ENCODE measurements at regions not wholly inside any gene's neighbourhood (a gene's known extent, or its start where the extent isn't known, plus 50 kb on each side); places are given as distances from the start of the nearest gene placed in this dataset.

- Histone ChIP-seq H3K4me1 (ENCODE audit: control insufficient read depth in 4 of 4, insufficient read depth in 4 of 4, low read length in 3 of 4) (no peaks in the 10 kb centered on the region), H3K9me3 (ENCODE audit: control insufficient read depth in 4 of 4, low read length in 3 of 4) (peaks cover 0 to 5% (median 2%) of the 10 kb centered on the region in 4 donors), H3K27me3 (ENCODE audit: control insufficient read depth in 4 of 4, insufficient read depth in 4 of 4, low read length in 3 of 4) (peaks cover 0 to 4% (median 0%) of the 10 kb centered on the region in 4 donors), H3K27ac (ENCODE audit: low read depth in 1 of 2, low read length in 2 of 2) (no peak overlapping the region), H3K4me3 (ENCODE audit: low read depth in 1 of 3, low read length in 3 of 3) (no peak overlapping the region), H3K9ac (ENCODE audit: low read depth in 1 of 2, low read length in 2 of 2) (no peak overlapping the region), H3K36me3 (ENCODE audit: control insufficient read depth in 4 of 4, insufficient read depth in 3 of 4, low read depth in 1 of 4, low read length in 3 of 4) (no peaks in the 10 kb centered on the region)
- DNase-seq (ENCODE audit: low spot score): no peak
- 77% methylated on average over 4 of the region's 4 CpGs for WGBS
- TF ChIP-seq CTCF (IDR thresholded peaks at IDR 0.05; ENCODE audit: low read depth, low read length, missing input control) (no peak), YY1 (IDR thresholded peaks at IDR 0.05) (no peak), RXRA (IDR thresholded peaks at IDR 0.05) (no peak), HNF4G (IDR thresholded peaks at IDR 0.05) (no peak), ZBTB33 (IDR thresholded peaks at IDR 0.05) (no peak), REST (IDR thresholded peaks at IDR 0.05) (no peak), RAD21 (IDR thresholded peaks at IDR 0.05) (no peak), ATF3 (IDR thresholded peaks at IDR 0.05) (no peak), SP1 (IDR thresholded peaks at IDR 0.05) (no peak), JUND (IDR thresholded peaks at IDR 0.05) (no peak), NR2F2 (IDR thresholded peaks at IDR 0.05) (no peak), HNF4A (conservative IDR thresholded peaks at IDR 0.05) (no peak), TAF1 (conservative IDR thresholded peaks at IDR 0.05) (no peak)
Observed at GRCh38 chr4:77314697-77315096, 157.7 kb downstream of the CCNG2 start.

- peaks cover 0 to 8% (median under 1%) of the 10 kb centered on the region in 4 donors for H3K9me3 ChIP-seq (ENCODE audit: control insufficient read depth in 4 of 4, low read length in 3 of 4)
- no peak for TF ChIP-seq GABPA (IDR thresholded peaks at IDR 0.05 in 1 of 2, conservative IDR thresholded peaks at IDR 0.05 in 1 of 2)
- H3K27ac ChIP-seq (ENCODE audit: low read depth in 1 of 2, low read length in 2 of 2): no peak overlapping the region
- H3K36me3 ChIP-seq (ENCODE audit: control insufficient read depth in 4 of 4, insufficient read depth in 3 of 4, low read depth in 1 of 4, low read length in 3 of 4): no peaks in the 10 kb centered on the region
- no peaks in the 10 kb centered on the region for H3K4me1 ChIP-seq (ENCODE audit: control insufficient read depth in 4 of 4, insufficient read depth in 4 of 4, low read length in 3 of 4)
- H3K4me3 ChIP-seq (ENCODE audit: low read depth in 1 of 3, low read length in 3 of 3): no peak overlapping the region
- peaks cover 0 to 8% (median 0%) of the 10 kb centered on the region in 4 donors for H3K27me3 ChIP-seq (ENCODE audit: control insufficient read depth in 4 of 4, insufficient read depth in 4 of 4, low read length in 3 of 4)
- H3K9ac ChIP-seq (ENCODE audit: low read depth in 1 of 2, low read length in 2 of 2): no peak overlapping the region
- 73% methylated on average over 6 of the region's 6 CpGs for WGBS
- no peak for DNase-seq (ENCODE audit: low spot score)
Observed at GRCh38 chr4:77327151-77327550, 170.1 kb downstream of the CCNG2 start.
